H1 (cell line): ENCODE measurements at regions not wholly inside any gene's neighbourhood (a gene's known extent, or its start where the extent isn't known, plus 50 kb on each side); places are given as distances from the start of the nearest gene placed in this dataset.
"Not testable (repeated sequence)": the region's sequence is repeated elsewhere in the genome, so short reads cannot be mapped to it uniquely, and the experiment has no call there.

Experiments
- ASH2L ChIP-seq: fragments of 200-600, 300-600 bp; sonication (generic); IDR thresholded peaks from one replicate; pipeline ENCODE4 v1.7.1; 2017; ENCODE audit warnings: low read length
- BACH1 ChIP-seq: IDR thresholded peaks from 2 replicates; pipeline ENCODE4 v1.6.1; 2012; ENCODE audit warnings: low read length, improper control_type of control experiment
- CEBPB ChIP-seq: IDR thresholded peaks from 2 replicates; pipeline ENCODE4 v1.6.1; 2012; ENCODE audit warnings: low read depth, low read length
- CHD2 ChIP-seq: IDR thresholded peaks from 2 replicates; pipeline ENCODE4 v1.6.1; 2012; ENCODE audit warnings: low read length, improper control_type of control experiment
- CTCF ChIP-seq, 3 experiments: IDR thresholded peaks; 1 replicate in 2 of 3; 2 replicates in 1 of 3; pipeline versions ENCODE4 v1.5.1 to v1.6.1; 2011; ENCODE audit warnings: low read length in 3 of 3, mild to moderate bottlenecking in 3 of 3, inconsistent platforms in 2 of 3, low read depth in 1 of 3, moderate library complexity in 1 of 3; ENCODE audit not compliant: insufficient read depth in 1 of 3; ENCODE audit errors: control extremely low read depth in 1 of 3
- EP300 ChIP-seq, 2 experiments: IDR thresholded peaks; 1 replicate in 1 of 2; 2 replicates in 1 of 2; pipeline ENCODE4 v1.6.1; 2011 to 2012; ENCODE audit warnings: low read depth in 2 of 2, low read length in 2 of 2, mild to moderate bottlenecking in 2 of 2, borderline replicate concordance in 1 of 2, inconsistent platforms in 1 of 2, moderate library complexity in 1 of 2
- FOSL1 ChIP-seq: IDR thresholded peaks from 2 replicates; pipeline ENCODE4 v1.6.1; 2011; ENCODE audit warnings: mild to moderate bottlenecking, low read depth, low read length, moderate library complexity; ENCODE audit not compliant: insufficient read depth
- HDAC2 ChIP-seq, 2 experiments: fragments of 300-600 bp in 1 of 2; sonication (generic) in 1 of 2; IDR thresholded peaks; 2 replicates each; pipeline ENCODE4 v1.6.1; 2011 to 2012; ENCODE audit warnings: low read depth in 2 of 2, low read length in 2 of 2, mild to moderate bottlenecking in 2 of 2, moderate library complexity in 2 of 2, borderline replicate concordance in 1 of 2, inconsistent platforms in 1 of 2
- MAX ChIP-seq: IDR thresholded peaks from 2 replicates; pipeline ENCODE4 v1.6.1; 2012; ENCODE audit warnings: inconsistent platforms
- POLR2A ChIP-seq, 2 experiments: IDR thresholded peaks; 1 replicate in 1 of 2; 2 replicates in 1 of 2; pipeline ENCODE4 v1.6.1; 2011; ENCODE audit warnings: low read depth in 2 of 2, low read length in 2 of 2, mild to moderate bottlenecking in 2 of 2; ENCODE audit errors: control extremely low read depth in 1 of 2
- POLR2AphosphoS5 ChIP-seq: IDR thresholded peaks from 2 replicates; pipeline ENCODE4 v1.6.1; 2011; ENCODE audit warnings: low read depth, low read length
- RBBP5 ChIP-seq: IDR thresholded peaks from 2 replicates; pipeline ENCODE4 v1.7.1; 2012; ENCODE audit warnings: low read depth, mild to moderate bottlenecking, inconsistent platforms, low read length, moderate library complexity, borderline replicate concordance
- SIN3A ChIP-seq, 2 experiments: IDR thresholded peaks in 1 of 2; conservative IDR thresholded peaks in 1 of 2; 2 replicates each; pipeline ENCODE4 v1.6.1; 2011 to 2012; ENCODE audit warnings: low read length in 2 of 2, improper control_type of control experiment in 1 of 2, low read depth in 1 of 2, mild to moderate bottlenecking in 1 of 2
- TAF1 ChIP-seq: IDR thresholded peaks from 2 replicates; pipeline ENCODE4 v1.6.1; 2011; ENCODE audit warnings: mild to moderate bottlenecking, low read depth, low read length

- not testable (repeated sequence) for TF ChIP-seq CEBPB; HDAC2 (IDR thresholded peaks at IDR 0.05; ENCODE audit: borderline replicate concordance in 1 of 2, low read depth in 2 of 2, low read length in 2 of 2); POLR2AphosphoS5; BACH1; CTCF (IDR thresholded peaks at IDR 0.05; ENCODE audit: control extremely low read depth in 1 of 3, insufficient read depth in 1 of 3, low read depth in 1 of 3, low read length in 3 of 3); RBBP5; ASH2L; POLR2A (IDR thresholded peaks at IDR 0.05; ENCODE audit: control extremely low read depth in 1 of 2, low read depth in 2 of 2, low read length in 2 of 2); TAF1; MAX; EP300 (IDR thresholded peaks at IDR 0.05; ENCODE audit: borderline replicate concordance in 1 of 2, low read depth in 2 of 2, low read length in 2 of 2); CHD2; SIN3A (conservative IDR thresholded peaks at IDR 0.05 in 1 of 2, IDR thresholded peaks at IDR 0.05 in 1 of 2; ENCODE audit: low read depth in 1 of 2, low read length in 2 of 2); FOSL1
These were observed 381.7 kb upstream of the ISX start for GRCh38 chr22:34684278-34684677.
